Heart right ventricle (tissue), 16 donors: ENCODE measurements at regions not wholly inside any gene's neighbourhood (a gene's known extent, or its start where the extent isn't known, plus 50 kb on each side); places are given as distances from the start of the nearest gene placed in this dataset.

ENCODE experiments used
- ATAC-seq, 8 donors: fragments of 200-7000 bp; cut with Tn5 transposase; one replicate each; pipeline ENCODE4 v1.9.1; 2020; ENCODE audit warnings: mild to moderate bottlenecking in 8 of 8, moderate library complexity in 8 of 8, moderate number of reproducible peaks in 1 of 8
- DNase-seq, 2 donors: peaks; one replicate each; pipeline ENCODE4 v3.0.0-alpha.2; 2020
- H3K27ac ChIP-seq, 10 donors: fragments of 200-600 bp; sonication (generic) in 2 of 10; one replicate each; pipeline versions ENCODE4 v1.5.0 to v1.8.0; 2020 to 2022; ENCODE audit warnings: mild to moderate bottlenecking in 3 of 10
- H3K27me3 ChIP-seq, 7 donors: fragments of 200-600 bp; one replicate each; pipeline ENCODE4 v1.8.0; 2021 to 2022; ENCODE audit warnings: mild to moderate bottlenecking in 2 of 7
- H3K36me3 ChIP-seq, 9 donors: fragments of 200-600 bp; sonication (generic) in 1 of 9; one replicate each; pipeline versions ENCODE4 v1.5.0 to v1.8.0; 2020 to 2022; ENCODE audit warnings: mild to moderate bottlenecking in 2 of 9
- H3K4me1 ChIP-seq, 9 donors: fragments of 200-600 bp; sonication (generic) in 1 of 9; one replicate each; pipeline versions ENCODE4 v1.5.0 to v1.8.0; 2020 to 2022; ENCODE audit warnings: mild to moderate bottlenecking in 4 of 9
- H3K4me3 ChIP-seq, 10 donors: fragments of 200-600 bp; sonication (generic) in 2 of 10; one replicate each; pipeline versions ENCODE4 v1.5.0 to v1.8.0; 2020 to 2022; ENCODE audit warnings: mild to moderate bottlenecking in 7 of 10, moderate library complexity in 2 of 10
- H3K9me3 ChIP-seq, 11 donors: fragments of 200-600 bp in 10 of 11; sonication (generic) in 2 of 11; one replicate each; pipeline versions ENCODE4 v1.5.0 to v1.8.0; 2013 to 2022; ENCODE audit warnings: mild to moderate bottlenecking in 2 of 11, control low read depth in 1 of 11, moderate library complexity in 1 of 11
- WGBS, 2 donors: extraction: QIAGEN DNeasy Blood & Tissue Kit; methylation state at CpG; one replicate each; pipeline ENCODE4 v1.1.7; 2013; ENCODE audit warnings: inconsistent platforms in 1 of 2; 5-methylcytosine and 5-hydroxymethylcytosine counted together
- intact Hi-C, 10 donors: fragments of 100-400 bp; cut with DNase I; formaldehyde crosslinking; loops; one replicate each; pipeline versions ENCODE4 v1.11.1 to v1.14.2; 2022
- TF ChIP-seq, protein P1 (sequence below), 9 donors: fragments of 200-600 bp; sonication (generic) in 2 of 9; IDR thresholded peaks; one replicate each; pipeline versions ENCODE4 v1.5.0 to v1.8.0; 2021 to 2022; ENCODE audit warnings: antibody characterized with exemption in 9 of 9, mild to moderate bottlenecking in 5 of 9, moderate library complexity in 1 of 9
- donor health status: Arrhythmogenic right ventricular cardiomyopathy.
- donor health status: ischemic (EF 13 %, LVEDD 7.1; RV severe dilation, severe dysfunction).
- donor health status: healthy with polysubstance abuse.
- donor health status: DM: no; HTN: yes; CAD: no.
- donor health status: DM: no; HTN: no; CAD: no.
- donor health status: ischemic (EF 25% LVEDD 6.9; RV normal size, moderate dysfunction).
- donor health status: ischemic (EF 25% LVEDD 5.7; RV mildly dilated, moderate dysfunction).
- donor health status: healthy.
- donor health status: DM: yes; HTN: yes; CAD: no.
- donor health status: Ischemic cardiomyopathy.
- donor health status: ischemic (EF 35%, LVEDD 5.7; RV mildly dilated, moderate dysfunction).
- donor health status: nonischemic (EF 11% LVEDD 7.7; RV severe dilation, severe dysfunction).
- donor health status: DM: yes; HTN: yes; CAD: no.
- donor health status: PGD.
- donor health status: ischemic (EF 29% LVEDD 5.4; RV normal size, mild dysfunction).
- donor health status: nonischemic (EF 23%, LVEDD 6.1; RV moderate dilation, normal function).

DNA sequence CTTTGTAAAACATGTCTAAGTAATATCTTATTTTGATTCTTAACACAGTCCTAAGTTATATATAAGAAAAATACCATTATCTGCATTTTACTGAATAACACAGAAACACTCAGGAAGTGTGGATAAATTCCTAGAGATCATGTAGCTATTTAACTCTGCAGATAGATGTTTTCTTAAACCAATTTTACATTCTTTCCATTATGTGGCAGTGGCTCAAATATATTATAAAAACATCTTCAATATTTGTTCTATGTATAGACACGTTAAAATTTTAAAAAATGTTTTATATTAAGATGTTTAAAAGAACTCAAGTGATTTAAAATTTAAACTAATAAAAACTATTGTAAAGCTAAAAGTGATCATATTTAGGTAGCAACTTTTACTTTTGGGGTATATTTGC, 683.8 kb downstream of the DIPK2A start:
- 52 to 62% methylated on average over 1 of the region's 1 CpG for WGBS, 2 donors
- DNase-seq (no peak), ATAC-seq (no peak)
- H3K27me3 ChIP-seq: no peaks in the 10 kb centered on the region
- no peak overlapping the region for H3K27ac ChIP-seq
- no peaks in the 10 kb centered on the region for H3K36me3 ChIP-seq
- TF ChIP-seq, protein P1, sequence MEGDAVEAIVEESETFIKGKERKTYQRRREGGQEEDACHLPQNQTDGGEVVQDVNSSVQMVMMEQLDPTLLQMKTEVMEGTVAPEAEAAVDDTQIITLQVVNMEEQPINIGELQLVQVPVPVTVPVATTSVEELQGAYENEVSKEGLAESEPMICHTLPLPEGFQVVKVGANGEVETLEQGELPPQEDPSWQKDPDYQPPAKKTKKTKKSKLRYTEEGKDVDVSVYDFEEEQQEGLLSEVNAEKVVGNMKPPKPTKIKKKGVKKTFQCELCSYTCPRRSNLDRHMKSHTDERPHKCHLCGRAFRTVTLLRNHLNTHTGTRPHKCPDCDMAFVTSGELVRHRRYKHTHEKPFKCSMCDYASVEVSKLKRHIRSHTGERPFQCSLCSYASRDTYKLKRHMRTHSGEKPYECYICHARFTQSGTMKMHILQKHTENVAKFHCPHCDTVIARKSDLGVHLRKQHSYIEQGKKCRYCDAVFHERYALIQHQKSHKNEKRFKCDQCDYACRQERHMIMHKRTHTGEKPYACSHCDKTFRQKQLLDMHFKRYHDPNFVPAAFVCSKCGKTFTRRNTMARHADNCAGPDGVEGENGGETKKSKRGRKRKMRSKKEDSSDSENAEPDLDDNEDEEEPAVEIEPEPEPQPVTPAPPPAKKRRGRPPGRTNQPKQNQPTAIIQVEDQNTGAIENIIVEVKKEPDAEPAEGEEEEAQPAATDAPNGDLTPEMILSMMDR (IDR thresholded peaks at IDR 0.05): no peak
- peaks cover 0 to 3% (median 0%) of the 10 kb centered on the region in 11 donors for H3K9me3 ChIP-seq
- H3K4me1 ChIP-seq: no peaks in the 10 kb centered on the region
- intact Hi-C loops: no loop called here
- no peak overlapping the region for H3K4me3 ChIP-seq

- DNase-seq (no peak), ATAC-seq (no peak)
- TF ChIP-seq, protein P1 (IDR thresholded peaks at IDR 0.05): no peak
- intact Hi-C loops: no loop called here
- Histone ChIP-seq H3K4me1 (no peaks in the 10 kb centered on the region), H3K27me3 (no peaks in the 10 kb centered on the region), H3K36me3 (no peaks in the 10 kb centered on the region), H3K9me3 (peaks cover 0 to 5% (median 0%) of the 10 kb centered on the region in 11 donors), H3K4me3 (no peak overlapping the region), H3K27ac (no peak overlapping the region)
- WGBS, 2 donors: 58 to 80% methylated on average over 1 of the region's 1 CpG
These were observed 688.6 kb downstream of the DIPK2A start for GRCh38 chr3:144660186-144660585.

DNA sequence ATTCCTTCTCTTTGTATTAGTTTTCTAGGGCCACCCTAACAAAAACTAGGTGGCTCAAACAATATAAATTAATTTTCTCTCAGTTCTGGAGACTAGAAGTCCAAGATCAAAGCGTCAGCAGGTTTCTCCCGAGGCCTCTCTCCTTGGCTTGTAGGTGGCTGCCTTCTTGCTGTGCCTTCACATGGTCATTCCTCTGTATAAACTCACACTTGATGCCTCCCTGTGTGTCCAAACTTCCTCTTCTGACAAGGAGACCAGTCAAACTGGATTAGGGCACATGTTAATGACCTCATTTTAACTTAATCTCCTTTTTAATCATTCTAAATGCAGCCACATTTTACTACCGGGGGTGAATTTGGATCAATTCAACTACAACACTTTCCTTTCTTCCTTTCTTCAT, 691.1 kb downstream of the DIPK2A start:
- no peak overlapping the region for H3K27ac ChIP-seq
- H3K27me3 ChIP-seq: no peaks in the 10 kb centered on the region
- intact Hi-C loops: no loop called here
- no peak overlapping the region for H3K4me3 ChIP-seq
- no peaks in the 10 kb centered on the region for H3K36me3 ChIP-seq
- WGBS, 2 donors: 78 to 79% methylated on average over 3 of the region's 3 CpGs
- H3K9me3 ChIP-seq: peaks cover 0 to 13% (median 3%) of the 10 kb centered on the region in 11 donors
- ATAC-seq: no peak
- no peaks in the 10 kb centered on the region for H3K4me1 ChIP-seq
- TF ChIP-seq, protein P1 (IDR thresholded peaks at IDR 0.05): no peak
- no peak for DNase-seq

- H3K36me3 ChIP-seq: no peaks in the 10 kb centered on the region
- 73 to 74% methylated on average over 6 of the region's 6 CpGs for WGBS, 2 donors
- TF ChIP-seq, protein P1 (IDR thresholded peaks at IDR 0.05): no peak
- H3K27ac ChIP-seq: no peak overlapping the region
- H3K4me1 ChIP-seq: no peaks in the 10 kb centered on the region
- ATAC-seq: no peak
- no peaks in the 10 kb centered on the region for H3K27me3 ChIP-seq
- DNase-seq: no peak
- intact Hi-C loops: no loop called here
- H3K4me3 ChIP-seq: no peak overlapping the region
- H3K9me3 ChIP-seq: peaks cover 0 to 13% (median 3%) of the 10 kb centered on the region in 11 donors
These were observed 692.1 kb downstream of the DIPK2A start for GRCh38 chr3:144663456-144664436.
